WTC11 (cell line): ENCODE measurements at regions not wholly inside any gene's neighbourhood (a gene's known extent, or its start where the extent isn't known, plus 50 kb on each side); places are given as distances from the start of the nearest gene placed in this dataset.
"Not testable (repeated sequence)": the region's sequence is repeated elsewhere in the genome, so short reads cannot be mapped to it uniquely, and the experiment has no call there.

ENCODE experiments used
- CBFB ChIP-seq: sonication (generic); formaldehyde crosslinking; IDR thresholded peaks from 2 replicates; pipeline ENCODE4 v1.8.1; 2022; ENCODE audit warnings: mild to moderate bottlenecking, low read depth, missing genetic modification reagents
- CREB1 ChIP-seq: sonication (generic); formaldehyde crosslinking; IDR thresholded peaks from 2 replicates; pipeline ENCODE4 v1.8.0; 2023; ENCODE audit warnings: mild to moderate bottlenecking, missing genetic modification reagents
- ZNF138 ChIP-seq: sonication (generic); formaldehyde crosslinking; conservative IDR thresholded peaks from 2 replicates; pipeline ENCODE4 v1.8.1; 2022; ENCODE audit warnings: mild to moderate bottlenecking, moderate library complexity, missing genetic modification reagents
- TF ChIP-seq, protein P1 (sequence below): fragments of 200-600 bp; IDR thresholded peaks from 2 replicates; pipeline ENCODE4 v1.8.0; 2022; ENCODE audit warnings: antibody characterized with exemption
- TF ChIP-seq, protein P2 (sequence below): sonication (generic); formaldehyde crosslinking; IDR thresholded peaks from 2 replicates; pipeline ENCODE4 v1.8.1; 2023; ENCODE audit warnings: mild to moderate bottlenecking, missing genetic modification reagents, borderline replicate concordance
- TF ChIP-seq, protein P3 (sequence below): sonication (generic); formaldehyde crosslinking; IDR thresholded peaks from 2 replicates; pipeline ENCODE4 v1.8.1; 2022; ENCODE audit warnings: low read depth, mild to moderate bottlenecking, moderate library complexity, missing genetic modification reagents, borderline replicate concordance
- TF ChIP-seq, protein P4 (sequence below): fragments of 250-450 bp; sonication (Bioruptor Pico); IDR thresholded peaks from 2 replicates; pipeline ENCODE4 v1.9.0; 2021; ENCODE audit warnings: mild to moderate bottlenecking, borderline replicate concordance
- TF ChIP-seq, protein P5 (sequence below): sonication (generic); formaldehyde crosslinking; conservative IDR thresholded peaks from 2 replicates; pipeline ENCODE4 v1.8.1; 2022; ENCODE audit warnings: mild to moderate bottlenecking, missing genetic modification reagents

DNA sequence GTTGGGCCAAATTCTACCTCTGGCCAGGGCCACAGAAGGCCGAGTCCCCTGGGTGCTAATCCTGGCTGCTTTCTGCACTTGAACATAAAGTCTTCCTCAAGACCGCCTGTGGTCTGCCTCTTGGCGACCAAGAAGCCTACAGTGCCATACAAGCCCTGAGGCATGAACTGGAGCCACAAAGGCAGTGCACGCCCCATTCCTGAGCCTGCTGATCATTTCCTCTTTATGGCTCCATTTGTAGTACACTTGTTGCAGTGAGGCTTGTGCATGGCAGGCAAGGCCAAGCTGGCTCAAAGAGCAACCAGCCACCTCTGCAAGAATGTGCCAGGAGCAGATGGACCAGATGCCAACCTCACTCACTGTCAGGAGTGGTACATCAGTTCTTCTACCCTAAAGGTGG is 636.1 kb upstream of the DEFB115 start:
- TF ChIP-seq ZNF138 (CRISPR knock-in tag); CREB1; CBFB (CRISPR knock-in tag): not testable (repeated sequence)
- TF ChIP-seq, protein P1, sequence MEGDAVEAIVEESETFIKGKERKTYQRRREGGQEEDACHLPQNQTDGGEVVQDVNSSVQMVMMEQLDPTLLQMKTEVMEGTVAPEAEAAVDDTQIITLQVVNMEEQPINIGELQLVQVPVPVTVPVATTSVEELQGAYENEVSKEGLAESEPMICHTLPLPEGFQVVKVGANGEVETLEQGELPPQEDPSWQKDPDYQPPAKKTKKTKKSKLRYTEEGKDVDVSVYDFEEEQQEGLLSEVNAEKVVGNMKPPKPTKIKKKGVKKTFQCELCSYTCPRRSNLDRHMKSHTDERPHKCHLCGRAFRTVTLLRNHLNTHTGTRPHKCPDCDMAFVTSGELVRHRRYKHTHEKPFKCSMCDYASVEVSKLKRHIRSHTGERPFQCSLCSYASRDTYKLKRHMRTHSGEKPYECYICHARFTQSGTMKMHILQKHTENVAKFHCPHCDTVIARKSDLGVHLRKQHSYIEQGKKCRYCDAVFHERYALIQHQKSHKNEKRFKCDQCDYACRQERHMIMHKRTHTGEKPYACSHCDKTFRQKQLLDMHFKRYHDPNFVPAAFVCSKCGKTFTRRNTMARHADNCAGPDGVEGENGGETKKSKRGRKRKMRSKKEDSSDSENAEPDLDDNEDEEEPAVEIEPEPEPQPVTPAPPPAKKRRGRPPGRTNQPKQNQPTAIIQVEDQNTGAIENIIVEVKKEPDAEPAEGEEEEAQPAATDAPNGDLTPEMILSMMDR = not testable (repeated sequence)
- TF ChIP-seq, protein P2, sequence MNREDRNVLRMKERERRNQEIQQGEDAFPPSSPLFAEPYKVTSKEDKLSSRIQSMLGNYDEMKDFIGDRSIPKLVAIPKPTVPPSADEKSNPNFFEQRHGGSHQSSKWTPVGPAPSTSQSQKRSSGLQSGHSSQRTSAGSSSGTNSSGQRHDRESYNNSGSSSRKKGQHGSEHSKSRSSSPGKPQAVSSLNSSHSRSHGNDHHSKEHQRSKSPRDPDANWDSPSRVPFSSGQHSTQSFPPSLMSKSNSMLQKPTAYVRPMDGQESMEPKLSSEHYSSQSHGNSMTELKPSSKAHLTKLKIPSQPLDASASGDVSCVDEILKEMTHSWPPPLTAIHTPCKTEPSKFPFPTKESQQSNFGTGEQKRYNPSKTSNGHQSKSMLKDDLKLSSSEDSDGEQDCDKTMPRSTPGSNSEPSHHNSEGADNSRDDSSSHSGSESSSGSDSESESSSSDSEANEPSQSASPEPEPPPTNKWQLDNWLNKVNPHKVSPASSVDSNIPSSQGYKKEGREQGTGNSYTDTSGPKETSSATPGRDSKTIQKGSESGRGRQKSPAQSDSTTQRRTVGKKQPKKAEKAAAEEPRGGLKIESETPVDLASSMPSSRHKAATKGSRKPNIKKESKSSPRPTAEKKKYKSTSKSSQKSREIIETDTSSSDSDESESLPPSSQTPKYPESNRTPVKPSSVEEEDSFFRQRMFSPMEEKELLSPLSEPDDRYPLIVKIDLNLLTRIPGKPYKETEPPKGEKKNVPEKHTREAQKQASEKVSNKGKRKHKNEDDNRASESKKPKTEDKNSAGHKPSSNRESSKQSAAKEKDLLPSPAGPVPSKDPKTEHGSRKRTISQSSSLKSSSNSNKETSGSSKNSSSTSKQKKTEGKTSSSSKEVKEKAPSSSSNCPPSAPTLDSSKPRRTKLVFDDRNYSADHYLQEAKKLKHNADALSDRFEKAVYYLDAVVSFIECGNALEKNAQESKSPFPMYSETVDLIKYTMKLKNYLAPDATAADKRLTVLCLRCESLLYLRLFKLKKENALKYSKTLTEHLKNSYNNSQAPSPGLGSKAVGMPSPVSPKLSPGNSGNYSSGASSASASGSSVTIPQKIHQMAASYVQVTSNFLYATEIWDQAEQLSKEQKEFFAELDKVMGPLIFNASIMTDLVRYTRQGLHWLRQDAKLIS (CRISPR knock-in tag) = not testable (repeated sequence)
- TF ChIP-seq, protein P3, sequence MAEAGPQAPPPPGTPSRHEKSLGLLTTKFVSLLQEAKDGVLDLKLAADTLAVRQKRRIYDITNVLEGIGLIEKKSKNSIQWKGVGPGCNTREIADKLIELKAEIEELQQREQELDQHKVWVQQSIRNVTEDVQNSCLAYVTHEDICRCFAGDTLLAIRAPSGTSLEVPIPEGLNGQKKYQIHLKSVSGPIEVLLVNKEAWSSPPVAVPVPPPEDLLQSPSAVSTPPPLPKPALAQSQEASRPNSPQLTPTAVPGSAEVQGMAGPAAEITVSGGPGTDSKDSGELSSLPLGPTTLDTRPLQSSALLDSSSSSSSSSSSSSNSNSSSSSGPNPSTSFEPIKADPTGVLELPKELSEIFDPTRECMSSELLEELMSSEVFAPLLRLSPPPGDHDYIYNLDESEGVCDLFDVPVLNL (CRISPR knock-in tag) = not testable (repeated sequence)
- TF ChIP-seq, protein P4, sequence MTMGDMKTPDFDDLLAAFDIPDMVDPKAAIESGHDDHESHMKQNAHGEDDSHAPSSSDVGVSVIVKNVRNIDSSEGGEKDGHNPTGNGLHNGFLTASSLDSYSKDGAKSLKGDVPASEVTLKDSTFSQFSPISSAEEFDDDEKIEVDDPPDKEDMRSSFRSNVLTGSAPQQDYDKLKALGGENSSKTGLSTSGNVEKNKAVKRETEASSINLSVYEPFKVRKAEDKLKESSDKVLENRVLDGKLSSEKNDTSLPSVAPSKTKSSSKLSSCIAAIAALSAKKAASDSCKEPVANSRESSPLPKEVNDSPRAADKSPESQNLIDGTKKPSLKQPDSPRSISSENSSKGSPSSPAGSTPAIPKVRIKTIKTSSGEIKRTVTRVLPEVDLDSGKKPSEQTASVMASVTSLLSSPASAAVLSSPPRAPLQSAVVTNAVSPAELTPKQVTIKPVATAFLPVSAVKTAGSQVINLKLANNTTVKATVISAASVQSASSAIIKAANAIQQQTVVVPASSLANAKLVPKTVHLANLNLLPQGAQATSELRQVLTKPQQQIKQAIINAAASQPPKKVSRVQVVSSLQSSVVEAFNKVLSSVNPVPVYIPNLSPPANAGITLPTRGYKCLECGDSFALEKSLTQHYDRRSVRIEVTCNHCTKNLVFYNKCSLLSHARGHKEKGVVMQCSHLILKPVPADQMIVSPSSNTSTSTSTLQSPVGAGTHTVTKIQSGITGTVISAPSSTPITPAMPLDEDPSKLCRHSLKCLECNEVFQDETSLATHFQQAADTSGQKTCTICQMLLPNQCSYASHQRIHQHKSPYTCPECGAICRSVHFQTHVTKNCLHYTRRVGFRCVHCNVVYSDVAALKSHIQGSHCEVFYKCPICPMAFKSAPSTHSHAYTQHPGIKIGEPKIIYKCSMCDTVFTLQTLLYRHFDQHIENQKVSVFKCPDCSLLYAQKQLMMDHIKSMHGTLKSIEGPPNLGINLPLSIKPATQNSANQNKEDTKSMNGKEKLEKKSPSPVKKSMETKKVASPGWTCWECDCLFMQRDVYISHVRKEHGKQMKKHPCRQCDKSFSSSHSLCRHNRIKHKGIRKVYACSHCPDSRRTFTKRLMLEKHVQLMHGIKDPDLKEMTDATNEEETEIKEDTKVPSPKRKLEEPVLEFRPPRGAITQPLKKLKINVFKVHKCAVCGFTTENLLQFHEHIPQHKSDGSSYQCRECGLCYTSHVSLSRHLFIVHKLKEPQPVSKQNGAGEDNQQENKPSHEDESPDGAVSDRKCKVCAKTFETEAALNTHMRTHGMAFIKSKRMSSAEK (CRISPR knock-in tag) = not testable (repeated sequence)
- TF ChIP-seq, protein P5, sequence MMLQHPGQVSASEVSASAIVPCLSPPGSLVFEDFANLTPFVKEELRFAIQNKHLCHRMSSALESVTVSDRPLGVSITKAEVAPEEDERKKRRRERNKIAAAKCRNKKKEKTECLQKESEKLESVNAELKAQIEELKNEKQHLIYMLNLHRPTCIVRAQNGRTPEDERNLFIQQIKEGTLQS (CRISPR knock-in tag) = not testable (repeated sequence)
